ENCODE measurements at regions not wholly inside any gene's neighbourhood (a gene's known extent, or its start where the extent isn't known, plus 50 kb on each side); places are given as distances from the start of the nearest gene placed in this dataset.

DNA sequence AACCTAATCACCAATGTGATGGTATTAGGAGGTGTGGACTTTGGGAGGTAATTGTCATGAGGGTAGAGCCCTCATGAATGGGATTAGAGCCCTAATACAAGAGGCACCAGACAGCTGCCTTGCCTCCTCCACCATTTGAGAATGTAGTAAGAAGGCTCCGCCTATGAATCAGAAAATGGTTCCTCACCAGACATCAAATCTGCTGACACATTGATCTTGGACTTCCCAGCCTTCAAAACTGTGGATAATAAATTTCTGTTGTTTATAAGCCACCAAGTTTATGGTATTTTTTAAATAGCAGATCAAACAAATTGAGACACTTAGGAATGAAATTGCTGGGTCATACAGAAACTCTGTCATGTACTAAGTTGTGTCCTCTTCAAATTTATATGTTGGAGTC lies 56.8 kb upstream of the COL6A5 start:
- H3K9me3 ChIP-seq (ENCODE audit: control insufficient read depth in 2 of 3, insufficient read depth in 1 of 3, low read length in 3 of 3), result no peaks in the 10 kb centered on the region
- FAIRE-seq (no peak), DNase-seq (no peak)
- TF ChIP-seq, protein P1, sequence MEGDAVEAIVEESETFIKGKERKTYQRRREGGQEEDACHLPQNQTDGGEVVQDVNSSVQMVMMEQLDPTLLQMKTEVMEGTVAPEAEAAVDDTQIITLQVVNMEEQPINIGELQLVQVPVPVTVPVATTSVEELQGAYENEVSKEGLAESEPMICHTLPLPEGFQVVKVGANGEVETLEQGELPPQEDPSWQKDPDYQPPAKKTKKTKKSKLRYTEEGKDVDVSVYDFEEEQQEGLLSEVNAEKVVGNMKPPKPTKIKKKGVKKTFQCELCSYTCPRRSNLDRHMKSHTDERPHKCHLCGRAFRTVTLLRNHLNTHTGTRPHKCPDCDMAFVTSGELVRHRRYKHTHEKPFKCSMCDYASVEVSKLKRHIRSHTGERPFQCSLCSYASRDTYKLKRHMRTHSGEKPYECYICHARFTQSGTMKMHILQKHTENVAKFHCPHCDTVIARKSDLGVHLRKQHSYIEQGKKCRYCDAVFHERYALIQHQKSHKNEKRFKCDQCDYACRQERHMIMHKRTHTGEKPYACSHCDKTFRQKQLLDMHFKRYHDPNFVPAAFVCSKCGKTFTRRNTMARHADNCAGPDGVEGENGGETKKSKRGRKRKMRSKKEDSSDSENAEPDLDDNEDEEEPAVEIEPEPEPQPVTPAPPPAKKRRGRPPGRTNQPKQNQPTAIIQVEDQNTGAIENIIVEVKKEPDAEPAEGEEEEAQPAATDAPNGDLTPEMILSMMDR (IDR thresholded peaks at IDR 0.05; ENCODE audit: borderline replicate concordance, extremely low read depth, insufficient read depth), result no peak
- no peaks in the 10 kb centered on the region for H3K36me3 ChIP-seq (ENCODE audit: control insufficient read depth in 2 of 3, insufficient read depth in 3 of 3, low read length in 3 of 3)
- no peak overlapping the region for H3K9ac ChIP-seq (ENCODE audit: low read length in 3 of 3)
- no peak overlapping the region for H3K4me3 ChIP-seq (ENCODE audit: low read length in 3 of 3)
- no peak overlapping the region for H3K27ac ChIP-seq (ENCODE audit: low read depth in 2 of 2, low read length in 2 of 2)
- intact Hi-C loops (cut with DNase I), result no loop called here
- H3K27me3 ChIP-seq (ENCODE audit: control insufficient read depth, insufficient read depth, low read length), result no peaks in the 10 kb centered on the region
- no peaks in the 10 kb centered on the region for H3K4me1 ChIP-seq (ENCODE audit: control insufficient read depth in 2 of 3, insufficient read depth in 2 of 3, low read depth in 1 of 3, low read length in 3 of 3)

- FAIRE-seq (no peak), DNase-seq (no peak)
- Histone ChIP-seq H3K9ac (ENCODE audit: low read length in 3 of 3) (no peak overlapping the region), H3K27ac (ENCODE audit: low read depth in 2 of 2, low read length in 2 of 2) (no peak overlapping the region), H3K27me3 (ENCODE audit: control insufficient read depth, insufficient read depth, low read length) (no peaks in the 10 kb centered on the region), H3K4me1 (ENCODE audit: control insufficient read depth in 2 of 3, insufficient read depth in 2 of 3, low read depth in 1 of 3, low read length in 3 of 3) (no peaks in the 10 kb centered on the region), H3K4me3 (ENCODE audit: low read length in 3 of 3) (no peak overlapping the region), H3K9me3 (ENCODE audit: control insufficient read depth in 2 of 3, insufficient read depth in 1 of 3, low read length in 3 of 3) (no peaks in the 10 kb centered on the region), H3K36me3 (ENCODE audit: control insufficient read depth in 2 of 3, insufficient read depth in 3 of 3, low read length in 3 of 3) (no peaks in the 10 kb centered on the region)
- intact Hi-C loops (cut with DNase I), result no loop called here
- TF ChIP-seq, protein P1 (IDR thresholded peaks at IDR 0.05; ENCODE audit: borderline replicate concordance, extremely low read depth, insufficient read depth), result no peak
Measured at GRCh38 chr3:130291148-130291547, 54.3 kb upstream of the COL6A5 start.

GRCh38 chr3:130293247-130293646 lies 52.2 kb upstream of the COL6A5 start:
- TF ChIP-seq, protein P1 (IDR thresholded peaks at IDR 0.05; ENCODE audit: borderline replicate concordance, extremely low read depth, insufficient read depth), result no peak
- Histone ChIP-seq H3K27me3 (ENCODE audit: control insufficient read depth, insufficient read depth, low read length) (no peaks in the 10 kb centered on the region), H3K4me1 (ENCODE audit: control insufficient read depth in 2 of 3, insufficient read depth in 2 of 3, low read depth in 1 of 3, low read length in 3 of 3) (no peaks in the 10 kb centered on the region), H3K36me3 (ENCODE audit: control insufficient read depth in 2 of 3, insufficient read depth in 3 of 3, low read length in 3 of 3) (no peaks in the 10 kb centered on the region), H3K9ac (ENCODE audit: low read length in 3 of 3) (no peak overlapping the region), H3K9me3 (ENCODE audit: control insufficient read depth in 2 of 3, insufficient read depth in 1 of 3, low read length in 3 of 3) (no peaks in the 10 kb centered on the region), H3K4me3 (ENCODE audit: low read length in 3 of 3) (no peak overlapping the region), H3K27ac (ENCODE audit: low read depth in 2 of 2, low read length in 2 of 2) (no peak overlapping the region)
- DNase-seq (no peak), FAIRE-seq (no peak)
- intact Hi-C loops (cut with DNase I), result no loop called here

Measured in kidney (tissue), 13 donors.